Esophagus muscularis mucosa (tissue), 3 donors: ENCODE measurements at regions not wholly inside any gene's neighbourhood (a gene's known extent, or its start where the extent isn't known, plus 50 kb on each side); places are given as distances from the start of the nearest gene placed in this dataset.

ENCODE experiments used
- POLR2AphosphoS5 ChIP-seq, 2 donors: sonication (generic); formaldehyde crosslinking; IDR thresholded peaks; one replicate each; pipeline ENCODE4 v1.6.1; 2017; ENCODE audit warnings: antibody characterized with exemption in 2 of 2
- TF ChIP-seq, protein P1 (sequence below), 3 experiments: fragments of 200-600 bp in 2 of 3; fragments of 450-650 bp in 1 of 3; sonication (generic) in 2 of 3; IDR thresholded peaks; one replicate each; pipeline ENCODE4 v1.5.1; 2017 to 2019; ENCODE audit warnings: antibody characterized with exemption in 3 of 3, mild to moderate bottlenecking in 2 of 3, moderate library complexity in 1 of 3

- TF ChIP-seq, protein P1, sequence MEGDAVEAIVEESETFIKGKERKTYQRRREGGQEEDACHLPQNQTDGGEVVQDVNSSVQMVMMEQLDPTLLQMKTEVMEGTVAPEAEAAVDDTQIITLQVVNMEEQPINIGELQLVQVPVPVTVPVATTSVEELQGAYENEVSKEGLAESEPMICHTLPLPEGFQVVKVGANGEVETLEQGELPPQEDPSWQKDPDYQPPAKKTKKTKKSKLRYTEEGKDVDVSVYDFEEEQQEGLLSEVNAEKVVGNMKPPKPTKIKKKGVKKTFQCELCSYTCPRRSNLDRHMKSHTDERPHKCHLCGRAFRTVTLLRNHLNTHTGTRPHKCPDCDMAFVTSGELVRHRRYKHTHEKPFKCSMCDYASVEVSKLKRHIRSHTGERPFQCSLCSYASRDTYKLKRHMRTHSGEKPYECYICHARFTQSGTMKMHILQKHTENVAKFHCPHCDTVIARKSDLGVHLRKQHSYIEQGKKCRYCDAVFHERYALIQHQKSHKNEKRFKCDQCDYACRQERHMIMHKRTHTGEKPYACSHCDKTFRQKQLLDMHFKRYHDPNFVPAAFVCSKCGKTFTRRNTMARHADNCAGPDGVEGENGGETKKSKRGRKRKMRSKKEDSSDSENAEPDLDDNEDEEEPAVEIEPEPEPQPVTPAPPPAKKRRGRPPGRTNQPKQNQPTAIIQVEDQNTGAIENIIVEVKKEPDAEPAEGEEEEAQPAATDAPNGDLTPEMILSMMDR (IDR thresholded peaks at IDR 0.05), result no peak
- TF ChIP-seq POLR2AphosphoS5 (IDR thresholded peaks at IDR 0.05), result no peak
Observed at GRCh38 chr20:60948224-60948623, 303.8 kb upstream of the CDH4 start.
